HG02571 (cell line): ENCODE measurements at regions not wholly inside any gene's neighbourhood (a gene's known extent, or its start where the extent isn't known, plus 50 kb on each side); places are given as distances from the start of the nearest gene placed in this dataset.
"Not testable (repeated sequence)": the region's sequence is repeated elsewhere in the genome, so short reads cannot be mapped to it uniquely, and the experiment has no call there.

Experiments used
- ATAC-seq: cut with Tn5 transposase; IDR thresholded peaks from one replicate; pipeline ENCODE4 v1.9.1; 2021; ENCODE audit warnings: mild to moderate bottlenecking, moderate library complexity; ENCODE audit not compliant: unreplicated experiment

- no peak for ATAC-seq
Measured at GRCh38 chr3:105274536-105274935, 92.2 kb upstream of the ALCAM start.

- no peak for ATAC-seq
Measured at GRCh38 chr3:105274958-105275357, 91.8 kb upstream of the ALCAM start.

- ATAC-seq, result no peak
Measured at GRCh38 chr3:105277656-105278055, 89.1 kb upstream of the ALCAM start.

GRCh38 chr3:105278688-105279087, 88.0 kb upstream of the ALCAM start:
- ATAC-seq, result no peak

GRCh38 chr3:105281989-105282388, 84.7 kb upstream of the ALCAM start:
- ATAC-seq, result no peak

GRCh38 chr3:105284876-105285275, 81.8 kb upstream of the ALCAM start:
- ATAC-seq, result no peak

GRCh38 chr3:105285653-105286241, 81.0 kb upstream of the ALCAM start:
- ATAC-seq, result no peak

- ATAC-seq, result no peak
Measured at GRCh38 chr3:105293441-105293840, 73.3 kb upstream of the ALCAM start.

- ATAC-seq, result not testable (repeated sequence)
Measured at GRCh38 chr3:105296182-105296822, 70.4 kb upstream of the ALCAM start.

GRCh38 chr3:105304487-105304886, 62.2 kb upstream of the ALCAM start:
- no peak for ATAC-seq

- ATAC-seq, result no peak
Measured at GRCh38 chr3:105315144-105315543, 51.6 kb upstream of the ALCAM start.

GRCh38 chr3:105315815-105316214, 50.9 kb upstream of the ALCAM start:
- no peak for ATAC-seq

- ATAC-seq, result no peak
Measured at GRCh38 chr3:105316331-105316730, 50.4 kb upstream of the ALCAM start.
